ENCODE measurements at regions not wholly inside any gene's neighbourhood (a gene's known extent, or its start where the extent isn't known, plus 50 kb on each side); places are given as distances from the start of the nearest gene placed in this dataset.

- intact Hi-C loops (cut with DNase I): no loop called here
- H3K9me3 ChIP-seq: no peaks in the 10 kb centered on the region
- no peaks in the 10 kb centered on the region for H3K36me3 ChIP-seq
Observed at GRCh38 chr4:127239902-127240763, 392.6 kb upstream of the INTU start.

GRCh38 chr4:127240764-127241105, 392.0 kb upstream of the INTU start:
- Histone ChIP-seq H3K4me3 (no peak overlapping the region), H3K36me3 (no peaks in the 10 kb centered on the region), H3K9me3 (no peaks in the 10 kb centered on the region), H3K4me1 (no peaks in the 10 kb centered on the region), H3K27ac (no peak overlapping the region), H3K27me3 (no peaks in the 10 kb centered on the region)
- DNase-seq (ENCODE audit: extremely low spot score in 2 of 2): no peak
- intact Hi-C loops (cut with DNase I): no loop called here
- no peak for TF ChIP-seq POLR2AphosphoS5 (IDR thresholded peaks at IDR 0.05; ENCODE audit: insufficient read depth in 1 of 2, low read depth in 1 of 2)
- no peak for TF ChIP-seq POLR2A (IDR thresholded peaks at IDR 0.05)
- no peak for TF ChIP-seq CTCF (IDR thresholded peaks at IDR 0.05)

More at GRCh38 chr4:127239902-127240763, 392.6 kb upstream of the INTU start:
- no peak for TF ChIP-seq POLR2AphosphoS5 (IDR thresholded peaks at IDR 0.05; ENCODE audit: insufficient read depth in 1 of 2, low read depth in 1 of 2)
- no peak for TF ChIP-seq CTCF (IDR thresholded peaks at IDR 0.05)
- TF ChIP-seq POLR2A (IDR thresholded peaks at IDR 0.05): no peak
- Histone ChIP-seq H3K27me3 (no peaks in the 10 kb centered on the region), H3K4me1 (no peaks in the 10 kb centered on the region), H3K4me3 (no peak overlapping the region), H3K27ac (no peak overlapping the region)
- no peak for DNase-seq (ENCODE audit: extremely low spot score in 2 of 2)

GRCh38 chr4:127244515-127244914, 388.2 kb upstream of the INTU start:
- no peak overlapping the region for H3K4me3 ChIP-seq
- intact Hi-C loops (cut with DNase I): no loop called here
- no peaks in the 10 kb centered on the region for H3K4me1 ChIP-seq
- no peaks in the 10 kb centered on the region for H3K27me3 ChIP-seq
- no peak overlapping the region for H3K27ac ChIP-seq
- DNase-seq (ENCODE audit: extremely low spot score in 2 of 2): no peak
- TF ChIP-seq POLR2AphosphoS5 (IDR thresholded peaks at IDR 0.05; ENCODE audit: insufficient read depth in 1 of 2, low read depth in 1 of 2) (no peak), POLR2A (IDR thresholded peaks at IDR 0.05) (no peak), CTCF (IDR thresholded peaks at IDR 0.05) (no peak)
- H3K36me3 ChIP-seq: no peaks in the 10 kb centered on the region
- H3K9me3 ChIP-seq: no peaks in the 10 kb centered on the region

- no peaks in the 10 kb centered on the region for H3K27me3 ChIP-seq
- intact Hi-C loops (cut with DNase I): no loop called here
- H3K36me3 ChIP-seq: no peaks in the 10 kb centered on the region
- no peak for TF ChIP-seq POLR2AphosphoS5 (IDR thresholded peaks at IDR 0.05; ENCODE audit: insufficient read depth in 1 of 2, low read depth in 1 of 2)
- no peaks in the 10 kb centered on the region for H3K9me3 ChIP-seq
- no peak for DNase-seq (ENCODE audit: extremely low spot score in 2 of 2)
- H3K4me1 ChIP-seq: no peaks in the 10 kb centered on the region
- H3K4me3 ChIP-seq: no peak overlapping the region
- H3K27ac ChIP-seq: no peak overlapping the region
Observed at GRCh38 chr4:127246963-127247952, 385.5 kb upstream of the INTU start.

GRCh38 chr4:127249066-127249766, 383.5 kb upstream of the INTU start:
- no peaks in the 10 kb centered on the region for H3K36me3 ChIP-seq

More at GRCh38 chr4:127249066-127249766, 383.5 kb upstream of the INTU start:
- H3K4me1 ChIP-seq: no peaks in the 10 kb centered on the region
- no peak for TF ChIP-seq POLR2A (IDR thresholded peaks at IDR 0.05)
- TF ChIP-seq CTCF (IDR thresholded peaks at IDR 0.05): no peak
- no peak for TF ChIP-seq POLR2AphosphoS5 (IDR thresholded peaks at IDR 0.05; ENCODE audit: insufficient read depth in 1 of 2, low read depth in 1 of 2)
- no peaks in the 10 kb centered on the region for H3K27me3 ChIP-seq
- no peaks in the 10 kb centered on the region for H3K9me3 ChIP-seq
- no peak for DNase-seq (ENCODE audit: extremely low spot score in 2 of 2)
- no peak overlapping the region for H3K4me3 ChIP-seq
- intact Hi-C loops (cut with DNase I): no loop called here
- no peak overlapping the region for H3K27ac ChIP-seq
